Right renal cortex interstitium (tissue), 3 donors: ENCODE measurements at regions not wholly inside any gene's neighbourhood (a gene's known extent, or its start where the extent isn't known, plus 50 kb on each side); places are given as distances from the start of the nearest gene placed in this dataset.

Source experiments
- DNase-seq, 3 donors: peaks; one replicate each; pipeline ENCODE4 v3.0.0-alpha.2; 2013; ENCODE audit warnings: low read depth in 3 of 3, low spot score in 2 of 3

DNA sequence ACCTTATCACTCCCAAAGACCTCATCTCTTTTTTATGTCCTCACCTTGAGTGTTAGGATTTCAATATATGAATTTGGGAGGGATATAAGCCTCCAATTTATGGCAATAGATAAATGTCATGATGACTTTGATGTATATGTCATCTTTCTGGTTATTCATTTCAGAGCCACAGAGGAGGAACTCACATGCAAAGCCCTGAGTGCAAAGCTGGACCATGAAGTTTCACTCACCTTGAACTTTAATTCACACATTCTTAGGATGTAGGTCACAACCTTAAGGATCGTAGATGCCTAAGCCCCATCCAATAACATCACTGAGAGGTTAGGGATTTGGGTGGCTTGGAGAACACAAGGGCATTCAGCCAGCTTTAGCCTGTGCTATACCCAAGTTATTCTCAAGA lies 81.9 kb upstream of the ZPBP start:
- DNase-seq = no peak

DNA sequence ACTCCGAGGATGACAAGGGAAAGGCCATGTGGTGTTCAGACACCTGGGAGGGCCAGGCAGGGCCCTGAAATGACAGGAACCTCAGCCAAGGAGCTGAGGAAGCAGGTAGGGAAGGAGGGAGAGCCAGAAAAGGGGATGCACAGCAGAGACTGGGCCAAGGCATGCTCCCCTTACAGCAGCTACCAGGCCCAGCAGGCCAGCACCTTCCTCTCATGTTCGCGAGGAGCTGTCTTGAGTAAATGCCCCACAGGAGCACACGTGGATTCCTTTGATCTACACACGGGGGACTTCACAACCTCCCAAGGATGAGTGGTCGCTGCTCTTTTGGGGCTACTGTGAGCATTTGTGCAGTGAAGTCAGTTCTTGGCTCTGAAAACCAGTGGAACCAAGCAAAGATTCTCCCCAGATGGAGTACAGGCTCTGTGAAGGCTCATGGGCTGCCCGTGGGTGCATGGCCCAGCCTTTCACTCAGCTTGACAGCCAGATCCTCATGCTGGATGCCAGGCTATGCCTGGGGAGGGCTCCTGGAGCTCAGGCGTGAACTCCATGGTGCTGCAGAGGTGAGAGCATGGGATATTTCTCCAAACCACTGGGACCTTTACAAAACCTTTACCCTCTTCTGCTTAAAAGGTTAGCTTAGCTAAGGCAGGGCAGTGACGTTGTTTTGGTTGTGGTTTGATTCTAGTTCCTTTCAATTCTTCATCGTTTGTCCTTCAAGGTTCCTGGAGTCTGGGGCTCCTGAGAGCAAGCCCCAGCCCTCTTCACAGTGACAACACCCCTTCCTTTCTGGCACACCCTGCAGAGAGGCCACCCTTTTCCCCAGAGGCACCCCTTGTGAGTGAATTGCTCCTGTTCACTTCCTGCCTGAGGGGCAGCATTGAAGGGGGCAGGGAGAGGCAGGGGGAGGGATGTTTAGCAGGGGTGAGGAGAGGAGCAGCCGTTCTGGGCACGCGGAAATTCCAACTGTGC lies 74.2 kb upstream of the ZPBP start:
- DNase-seq = no peak

DNA sequence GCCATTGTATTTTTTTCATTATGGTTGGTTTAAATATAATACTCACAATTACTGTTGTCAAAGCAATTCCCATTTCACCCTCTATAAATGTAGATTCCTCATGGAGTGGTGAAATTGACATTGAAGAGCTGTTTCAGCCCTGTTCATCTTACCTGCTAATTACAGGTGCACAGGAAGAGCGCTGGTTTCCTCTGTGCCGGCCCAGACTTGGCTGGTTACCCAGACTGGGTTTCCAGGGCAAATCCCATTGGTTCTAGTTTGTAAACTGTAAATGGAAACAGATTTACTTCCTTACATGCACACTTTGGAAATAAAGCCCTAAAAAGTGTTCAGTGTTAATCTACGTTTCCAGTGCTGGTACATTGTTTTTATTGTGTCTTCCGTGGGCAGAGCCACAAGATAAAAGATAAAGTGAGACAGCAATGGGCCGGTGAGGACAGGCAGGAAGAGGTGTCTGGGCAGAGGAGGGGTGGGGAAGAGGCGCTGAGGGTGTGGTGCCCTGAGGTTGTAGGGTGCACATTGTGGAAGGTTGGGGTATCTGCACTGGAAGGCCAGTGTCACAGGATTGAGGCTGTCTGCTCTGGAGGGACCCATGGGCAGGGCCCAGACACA lies 71.6 kb upstream of the ZPBP start:
- no peak for DNase-seq

DNA sequence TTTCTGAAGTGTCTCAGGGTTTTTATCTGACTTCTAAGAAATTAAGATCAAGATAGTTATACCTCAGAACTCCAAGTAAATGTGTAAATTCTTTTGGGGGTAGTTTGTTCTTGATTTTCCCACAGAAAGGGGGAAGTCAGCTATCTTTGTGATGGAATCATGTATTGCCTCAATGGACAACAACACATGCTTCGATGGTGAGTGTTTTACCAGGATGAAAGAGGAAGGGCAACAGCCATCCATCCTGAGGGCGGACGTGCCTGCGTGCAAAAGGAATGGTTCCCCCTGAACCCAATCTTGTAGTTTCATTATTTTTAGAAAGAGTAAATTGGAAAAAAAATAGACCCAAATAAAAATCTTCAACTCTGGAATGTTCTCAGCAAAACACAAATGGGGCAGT lies 67.2 kb upstream of the ZPBP start:
- no peak for DNase-seq

DNA sequence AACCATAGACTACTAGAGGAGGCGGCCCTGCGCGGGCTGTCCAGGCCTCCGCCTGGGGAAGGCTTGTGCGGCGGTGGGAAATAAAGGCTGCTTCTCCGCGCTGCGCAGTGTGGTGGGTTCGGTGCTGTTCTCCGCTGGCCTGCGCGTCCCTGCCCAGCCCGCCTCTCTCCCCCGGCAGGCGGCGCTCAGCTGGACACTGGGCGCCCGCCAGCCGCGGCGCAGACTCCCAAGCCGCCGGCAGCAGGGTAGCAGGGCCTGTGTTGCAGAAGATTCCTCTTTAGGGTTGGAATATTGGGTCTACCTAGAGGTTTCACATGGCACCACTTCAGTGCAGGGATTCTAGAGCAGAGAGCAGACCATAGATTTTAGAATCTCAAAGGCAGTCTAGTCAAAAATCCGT lies 66.1 kb upstream of the ZPBP start:
- no peak for DNase-seq

DNA sequence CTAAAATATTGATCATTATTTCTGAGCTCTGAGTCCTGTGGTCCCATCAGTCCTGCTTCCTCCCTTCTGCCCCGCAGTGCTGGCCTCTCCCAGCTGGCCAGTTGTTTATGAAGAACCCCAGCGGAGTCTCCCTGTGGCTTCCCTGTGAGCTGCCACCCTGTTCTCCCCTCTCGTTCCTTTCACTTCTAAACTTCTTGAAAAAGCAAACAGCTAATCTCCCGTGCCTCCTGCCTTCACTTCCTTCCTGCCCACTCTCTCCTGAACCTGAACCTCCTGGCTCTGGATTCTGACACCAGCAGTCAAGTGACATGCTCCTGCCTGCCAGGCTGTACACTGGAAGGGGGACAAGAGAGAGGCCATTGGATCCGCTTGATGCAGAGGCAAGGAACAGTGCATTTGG lies 63.7 kb upstream of the ZPBP start:
- DNase-seq = no peak

DNA sequence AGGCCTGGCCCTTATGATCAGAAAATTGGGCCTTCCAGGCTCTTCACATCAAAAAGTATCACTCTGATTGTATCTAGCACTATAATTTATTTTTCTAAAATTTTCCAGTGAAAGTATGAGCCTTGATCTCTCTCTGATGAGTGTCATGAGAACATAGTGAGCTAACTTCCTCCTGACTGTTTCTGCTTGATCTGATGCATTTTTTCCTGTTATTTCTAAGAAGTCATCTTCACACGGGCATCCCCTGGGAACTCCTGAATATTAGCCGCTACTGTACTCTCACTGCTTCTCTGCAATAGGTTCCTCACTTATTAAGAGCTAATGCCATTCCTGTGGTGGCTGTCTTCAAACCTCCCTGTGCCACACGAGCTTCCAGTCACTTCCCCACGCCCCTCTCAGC lies 63.1 kb upstream of the ZPBP start:
- DNase-seq = no peak

DNA sequence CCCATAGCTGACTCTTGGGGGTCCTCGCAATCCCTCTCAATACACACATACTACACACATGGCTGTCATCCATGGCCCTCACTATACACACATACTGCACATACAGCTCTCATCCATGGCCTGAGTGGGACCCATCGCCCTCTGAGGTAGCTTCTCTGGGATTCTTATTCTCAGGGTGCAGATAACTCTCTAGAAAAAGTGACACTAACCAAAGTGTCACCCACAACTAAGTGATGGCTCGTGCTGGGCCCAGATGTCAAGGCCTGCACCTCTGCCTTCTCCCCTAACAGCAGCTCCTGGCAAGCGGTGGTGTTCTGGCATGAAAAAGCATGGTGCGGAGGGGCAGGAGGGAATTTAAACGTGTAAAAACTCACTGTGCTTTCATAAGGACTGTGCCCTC lies 62.7 kb upstream of the ZPBP start:
- DNase-seq = no peak

DNA sequence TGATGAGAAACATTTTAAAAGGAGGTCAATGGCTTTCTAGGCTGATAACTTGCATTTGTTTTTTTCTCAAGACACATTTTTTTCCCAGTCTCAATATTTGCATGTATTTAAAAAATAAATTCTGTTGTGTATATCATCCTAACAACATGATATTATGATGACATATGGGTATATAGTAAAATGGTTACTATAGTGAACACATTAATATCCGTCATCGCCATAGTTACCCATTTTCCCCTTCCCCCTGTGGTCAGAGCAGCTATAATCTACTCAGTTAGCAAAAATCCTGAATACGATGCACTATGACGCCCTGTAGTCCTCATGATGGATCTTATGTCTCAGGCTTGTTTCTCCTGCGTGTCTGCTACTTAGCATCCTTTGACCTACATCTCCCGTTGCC lies 60.9 kb upstream of the ZPBP start:
- no peak for DNase-seq

DNA sequence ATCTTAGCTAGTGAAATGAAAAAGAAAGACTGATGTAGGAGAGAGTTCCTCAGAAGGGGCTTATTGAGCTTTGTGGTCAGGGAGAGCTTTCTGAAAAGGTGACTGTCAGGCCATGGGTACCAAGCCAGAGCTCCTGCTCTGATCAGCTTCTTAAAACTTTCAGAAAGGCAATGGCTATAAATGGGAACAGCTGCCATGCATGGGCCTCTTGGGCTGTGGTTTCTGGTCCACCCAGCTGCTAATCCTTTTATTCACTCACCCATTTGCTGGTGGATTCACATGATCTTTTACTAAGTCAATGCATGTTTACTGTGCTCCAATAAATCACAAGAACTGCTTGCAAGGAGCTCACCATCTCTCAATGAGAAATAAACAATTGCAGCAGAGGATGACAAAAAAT lies 60.1 kb upstream of the ZPBP start:
- DNase-seq = no peak

DNA sequence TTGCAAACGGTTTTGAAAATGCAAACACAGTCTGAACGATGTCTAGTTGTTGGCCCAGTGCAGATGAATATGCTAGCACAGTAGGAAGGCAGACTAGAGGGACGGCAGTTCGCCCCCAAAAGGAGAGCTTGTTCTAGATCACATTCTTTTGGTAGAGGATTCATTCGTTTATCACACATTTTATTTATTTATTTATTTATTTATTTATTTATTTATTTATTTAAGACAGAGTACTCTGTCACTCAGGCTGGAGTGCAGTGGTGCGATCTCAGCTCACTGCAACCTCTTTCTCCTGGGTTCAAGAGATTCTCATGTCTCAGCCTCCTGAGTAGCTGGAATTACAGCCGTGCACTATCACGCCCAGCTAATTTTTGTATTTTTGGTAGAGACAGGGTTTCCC lies 59.4 kb upstream of the ZPBP start:
- DNase-seq = no peak

DNA sequence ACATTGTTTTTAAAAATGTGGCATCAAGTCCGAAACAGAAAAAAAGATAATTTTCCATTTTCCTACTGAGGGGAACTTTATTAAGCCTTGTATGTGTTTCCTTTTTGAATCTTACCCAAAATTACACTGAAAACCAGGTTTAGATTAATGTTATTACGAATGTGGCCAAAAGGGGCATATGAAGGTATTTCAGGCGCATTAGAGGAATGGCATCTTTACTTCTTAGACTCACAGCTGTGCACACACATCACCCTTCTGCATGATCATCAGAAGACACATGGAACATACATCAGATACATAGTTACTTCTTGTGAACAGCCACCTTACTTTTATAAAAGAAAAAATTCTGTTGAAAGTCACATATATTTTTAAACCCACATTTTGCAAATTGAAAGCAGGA lies 58.6 kb upstream of the ZPBP start:
- no peak for DNase-seq

DNA sequence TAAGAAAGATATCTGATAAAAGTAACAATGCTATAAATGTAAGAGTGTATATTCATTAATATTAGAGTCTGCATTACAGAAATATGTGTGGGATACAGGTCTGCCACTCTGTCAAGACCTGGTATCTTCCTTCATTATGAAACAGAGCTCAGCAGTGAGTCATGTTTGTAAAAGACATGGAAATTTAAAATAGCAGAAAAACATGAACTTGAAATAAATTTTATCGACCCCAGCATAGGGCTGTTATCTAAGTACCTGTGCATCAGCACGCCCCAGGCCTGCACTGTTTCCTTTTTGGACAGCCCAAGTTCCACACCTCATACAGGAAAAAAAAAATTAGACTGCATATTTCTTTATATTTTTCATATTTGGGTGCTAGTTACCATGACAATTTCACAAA lies 58.0 kb upstream of the ZPBP start:
- no peak for DNase-seq

DNA sequence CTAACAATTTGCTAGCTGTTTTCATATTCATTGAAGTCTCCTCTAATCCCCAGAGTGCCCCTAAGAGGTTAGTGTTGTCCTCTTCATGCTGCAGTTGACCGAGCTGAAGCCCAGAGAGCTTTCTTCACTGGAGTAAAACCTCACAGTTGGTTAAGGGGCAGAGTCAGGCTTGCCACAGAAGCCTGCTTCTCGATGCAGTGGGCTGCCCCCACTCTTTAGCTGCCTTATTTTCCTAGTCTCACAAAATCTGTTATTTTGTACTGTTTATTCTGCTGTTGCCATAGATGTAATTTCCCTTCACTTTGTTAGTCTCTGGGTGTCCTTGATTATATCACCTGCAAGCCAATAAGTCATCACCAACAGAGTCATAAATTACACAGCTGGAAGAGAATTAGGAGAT lies 56.3 kb upstream of the ZPBP start:
- no peak for DNase-seq

DNA sequence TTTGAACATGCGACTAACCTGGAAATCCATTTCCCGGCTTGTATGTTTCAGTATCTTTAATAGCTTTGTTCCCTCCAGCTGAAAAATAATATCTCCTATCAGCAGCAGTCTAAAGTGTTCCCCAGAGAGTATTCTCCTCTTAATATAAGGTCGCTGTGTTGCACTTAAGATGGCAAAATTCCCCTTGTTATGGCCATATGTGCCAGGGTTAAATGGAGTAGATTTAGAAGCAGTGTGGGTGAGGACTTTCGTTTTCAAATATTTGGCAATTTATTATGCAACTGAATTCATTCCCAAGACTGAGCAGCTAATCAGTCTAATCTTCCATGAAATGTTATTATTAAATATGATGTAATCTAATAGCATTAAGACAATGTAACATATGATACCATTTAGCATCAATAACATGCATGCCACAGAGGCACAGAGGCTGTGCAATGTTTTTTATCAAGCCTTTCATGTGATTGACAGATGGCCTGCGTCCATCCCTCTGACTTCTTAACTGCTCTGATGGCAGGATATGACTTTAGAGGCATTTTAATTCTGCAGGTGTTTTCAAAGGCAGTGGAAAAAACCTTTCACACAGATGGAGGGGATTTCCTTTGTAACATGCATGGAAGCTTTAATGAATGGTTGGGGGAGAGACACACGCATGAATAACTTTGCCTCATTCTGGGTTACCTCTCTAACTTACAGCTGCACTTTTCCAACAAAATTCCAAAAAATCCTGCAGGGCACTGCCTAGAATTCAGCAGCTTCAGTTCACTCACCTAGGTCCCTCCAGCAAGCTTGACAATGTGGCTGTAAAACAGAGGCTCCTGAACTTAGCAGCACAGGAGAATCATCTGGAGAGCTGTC lies 55.1 kb upstream of the ZPBP start:
- DNase-seq = peak in 1 of 3 donors; percentile 18

DNA sequence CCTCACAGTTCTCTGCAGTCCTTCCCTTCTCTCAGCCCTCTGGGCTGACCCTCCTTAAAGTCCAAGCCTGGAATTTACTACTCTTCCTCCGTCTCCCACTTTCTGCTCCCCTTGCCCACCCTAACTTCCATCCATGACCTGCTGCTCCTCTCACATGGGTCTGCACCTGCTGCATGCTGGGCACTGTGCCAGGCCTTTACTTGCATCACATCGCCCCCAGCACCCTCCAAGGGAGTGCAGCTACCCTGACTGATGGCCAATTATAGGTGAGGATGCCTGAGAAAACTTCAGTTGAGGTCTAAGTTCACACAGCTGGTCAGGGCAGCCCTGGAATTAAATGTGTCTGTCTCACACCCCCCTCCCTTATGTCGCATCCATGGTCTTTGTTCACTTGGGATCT lies 53.6 kb upstream of the ZPBP start:
- DNase-seq = no peak

DNA sequence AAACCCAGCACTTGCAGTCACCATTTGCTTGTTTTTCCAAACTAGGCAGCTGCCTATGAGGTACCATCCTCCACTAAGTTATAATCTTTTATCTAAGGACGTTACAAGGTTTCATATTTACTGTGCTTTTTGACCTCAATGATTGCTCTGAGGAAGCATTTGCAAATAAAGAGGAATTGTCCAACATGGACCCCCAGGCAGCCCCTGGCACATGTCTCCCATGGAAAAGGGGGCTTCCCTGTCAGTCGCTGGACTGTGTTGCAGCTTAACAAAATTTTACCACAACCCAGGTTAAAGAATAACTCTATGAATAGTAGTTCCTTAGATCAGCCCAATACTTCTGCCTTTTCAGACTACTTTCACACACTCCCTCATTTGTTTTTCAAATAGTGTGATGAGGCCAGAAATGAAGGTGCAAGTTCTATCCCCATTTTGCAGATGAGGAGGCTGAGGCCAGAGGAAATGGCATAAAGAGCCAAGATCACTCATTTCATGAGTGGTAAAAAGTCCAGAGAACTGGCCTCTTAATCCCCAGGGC lies 52.8 kb upstream of the ZPBP start:
- no peak for DNase-seq

DNA sequence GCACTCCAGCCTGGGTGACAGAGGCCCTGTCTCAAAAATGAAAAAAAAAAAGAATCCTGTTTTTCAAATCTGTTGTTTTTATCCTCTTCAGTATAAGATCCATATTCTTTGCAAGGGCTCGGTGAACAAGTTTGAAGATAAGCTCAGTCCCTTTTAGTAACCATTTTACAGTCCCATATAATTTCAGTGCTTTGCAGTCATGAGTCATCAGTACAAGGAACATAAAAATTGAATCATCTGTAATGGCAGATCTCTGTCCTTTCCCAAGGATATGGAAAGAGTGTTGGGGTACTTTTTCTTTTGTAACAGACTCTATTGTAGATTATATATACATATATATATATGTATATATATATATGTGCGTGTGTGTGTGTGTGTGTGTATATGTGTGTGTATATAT lies 52.2 kb upstream of the ZPBP start:
- no peak for DNase-seq
